ENCODE measurements at regions not wholly inside any gene's neighbourhood (a gene's known extent, or its start where the extent isn't known, plus 50 kb on each side); places are given as distances from the start of the nearest gene placed in this dataset.

DNA sequence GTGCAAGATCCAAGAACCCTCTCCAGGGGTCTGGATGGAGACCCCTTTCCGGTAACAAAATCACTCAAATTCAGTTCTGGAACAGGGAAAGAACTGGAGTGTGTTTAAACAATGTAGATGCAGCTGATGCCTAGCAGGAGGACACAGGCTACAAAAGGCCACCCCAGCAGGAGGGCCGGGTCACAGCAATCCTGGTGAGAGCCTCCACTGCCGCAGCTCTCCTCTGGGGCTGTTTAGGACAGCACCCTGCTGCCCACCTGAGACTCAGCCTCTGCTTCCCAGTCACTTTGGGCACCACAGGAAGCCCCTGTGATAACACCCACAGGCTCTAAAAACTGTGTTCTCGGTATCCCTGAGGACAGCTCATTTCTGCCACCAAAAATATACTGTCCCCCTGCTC, 318.7 kb upstream of the NBEA start:
- TF ChIP-seq CTCF (IDR thresholded peaks at IDR 0.05; ENCODE audit: low read depth, low read length, missing input control) (no peak), GABPA (IDR thresholded peaks at IDR 0.05 in 1 of 2, conservative IDR thresholded peaks at IDR 0.05 in 1 of 2) (no peak), FOXA1 (IDR thresholded peaks at IDR 0.05) (no peak), YY1 (IDR thresholded peaks at IDR 0.05) (no peak), TAF1 (conservative IDR thresholded peaks at IDR 0.05) (no peak), RAD21 (IDR thresholded peaks at IDR 0.05) (no peak)
- TF ChIP-seq, protein P1, sequence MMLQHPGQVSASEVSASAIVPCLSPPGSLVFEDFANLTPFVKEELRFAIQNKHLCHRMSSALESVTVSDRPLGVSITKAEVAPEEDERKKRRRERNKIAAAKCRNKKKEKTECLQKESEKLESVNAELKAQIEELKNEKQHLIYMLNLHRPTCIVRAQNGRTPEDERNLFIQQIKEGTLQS (IDR thresholded peaks at IDR 0.05): no peak
- TF ChIP-seq, protein P2, sequence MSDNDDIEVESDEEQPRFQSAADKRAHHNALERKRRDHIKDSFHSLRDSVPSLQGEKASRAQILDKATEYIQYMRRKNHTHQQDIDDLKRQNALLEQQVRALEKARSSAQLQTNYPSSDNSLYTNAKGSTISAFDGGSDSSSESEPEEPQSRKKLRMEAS (IDR thresholded peaks at IDR 0.05): no peak

Data from liver (tissue), 3 donors.